ENCODE measurements at regions not wholly inside any gene's neighbourhood (a gene's known extent, or its start where the extent isn't known, plus 50 kb on each side); places are given as distances from the start of the nearest gene placed in this dataset.

DNA sequence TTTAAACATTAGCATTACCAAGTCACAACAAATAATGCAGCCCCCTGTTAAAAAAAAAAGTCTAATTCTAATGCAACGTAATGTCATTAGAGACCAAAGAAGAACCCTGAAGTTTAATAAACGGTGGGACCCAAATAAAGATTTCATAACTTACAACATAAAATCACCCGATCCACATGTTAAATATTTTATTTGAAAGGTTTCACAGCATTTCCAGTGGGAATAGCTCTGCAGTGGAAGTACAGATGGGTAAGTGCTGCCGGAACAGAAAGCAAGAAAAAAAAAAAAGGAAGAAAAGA lies 320.6 kb upstream of the ZMIZ1 start:
- no peak for TF ChIP-seq SIN3A (IDR thresholded peaks at IDR 0.05; ENCODE audit: borderline replicate concordance, insufficient read depth, low read length)
- TF ChIP-seq TAF1 (IDR thresholded peaks at IDR 0.05; ENCODE audit: borderline replicate concordance, insufficient read depth, low read length), result no peak
- TF ChIP-seq POLR2AphosphoS5 (IDR thresholded peaks at IDR 0.05; ENCODE audit: low read depth, low read length), result no peak
- no peak for TF ChIP-seq FOXP2 (optimal IDR thresholded peaks at IDR 0.05; ENCODE audit: borderline replicate concordance, extremely low read depth, extremely low read length, insufficient read depth)
- TF ChIP-seq, protein P1, sequence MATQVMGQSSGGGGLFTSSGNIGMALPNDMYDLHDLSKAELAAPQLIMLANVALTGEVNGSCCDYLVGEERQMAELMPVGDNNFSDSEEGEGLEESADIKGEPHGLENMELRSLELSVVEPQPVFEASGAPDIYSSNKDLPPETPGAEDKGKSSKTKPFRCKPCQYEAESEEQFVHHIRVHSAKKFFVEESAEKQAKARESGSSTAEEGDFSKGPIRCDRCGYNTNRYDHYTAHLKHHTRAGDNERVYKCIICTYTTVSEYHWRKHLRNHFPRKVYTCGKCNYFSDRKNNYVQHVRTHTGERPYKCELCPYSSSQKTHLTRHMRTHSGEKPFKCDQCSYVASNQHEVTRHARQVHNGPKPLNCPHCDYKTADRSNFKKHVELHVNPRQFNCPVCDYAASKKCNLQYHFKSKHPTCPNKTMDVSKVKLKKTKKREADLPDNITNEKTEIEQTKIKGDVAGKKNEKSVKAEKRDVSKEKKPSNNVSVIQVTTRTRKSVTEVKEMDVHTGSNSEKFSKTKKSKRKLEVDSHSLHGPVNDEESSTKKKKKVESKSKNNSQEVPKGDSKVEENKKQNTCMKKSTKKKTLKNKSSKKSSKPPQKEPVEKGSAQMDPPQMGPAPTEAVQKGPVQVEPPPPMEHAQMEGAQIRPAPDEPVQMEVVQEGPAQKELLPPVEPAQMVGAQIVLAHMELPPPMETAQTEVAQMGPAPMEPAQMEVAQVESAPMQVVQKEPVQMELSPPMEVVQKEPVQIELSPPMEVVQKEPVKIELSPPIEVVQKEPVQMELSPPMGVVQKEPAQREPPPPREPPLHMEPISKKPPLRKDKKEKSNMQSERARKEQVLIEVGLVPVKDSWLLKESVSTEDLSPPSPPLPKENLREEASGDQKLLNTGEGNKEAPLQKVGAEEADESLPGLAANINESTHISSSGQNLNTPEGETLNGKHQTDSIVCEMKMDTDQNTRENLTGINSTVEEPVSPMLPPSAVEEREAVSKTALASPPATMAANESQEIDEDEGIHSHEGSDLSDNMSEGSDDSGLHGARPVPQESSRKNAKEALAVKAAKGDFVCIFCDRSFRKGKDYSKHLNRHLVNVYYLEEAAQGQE (IDR thresholded peaks at IDR 0.05; ENCODE audit: insufficient read depth in 1 of 2, low read depth in 2 of 2, low read length in 2 of 2), result no peak

DNA sequence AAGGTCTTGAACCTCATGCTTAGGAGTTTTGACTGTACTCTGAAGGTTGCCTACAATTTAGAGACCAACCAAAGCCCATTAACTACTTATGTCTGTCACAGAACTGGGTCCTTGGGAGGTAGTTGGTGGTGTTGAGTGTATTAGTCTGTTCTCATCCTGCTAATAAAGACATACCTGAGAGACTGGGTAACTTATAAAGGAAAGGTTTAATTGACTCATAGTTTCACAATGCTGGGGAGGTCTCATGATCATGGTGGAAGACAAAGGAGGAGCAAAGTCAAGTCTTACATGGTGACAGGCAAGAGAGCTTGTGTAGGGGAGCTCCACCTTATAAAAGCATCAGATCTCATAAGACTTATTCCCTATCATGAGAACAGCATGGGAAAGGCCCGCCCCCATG lies 319.6 kb upstream of the ZMIZ1 start:
- no peak for TF ChIP-seq POLR2AphosphoS5 (IDR thresholded peaks at IDR 0.05; ENCODE audit: low read depth, low read length)
- TF ChIP-seq SIN3A (IDR thresholded peaks at IDR 0.05; ENCODE audit: borderline replicate concordance, insufficient read depth, low read length), result no peak
- TF ChIP-seq, protein P1 (IDR thresholded peaks at IDR 0.05; ENCODE audit: insufficient read depth in 1 of 2, low read depth in 2 of 2, low read length in 2 of 2), result no peak
- no peak for TF ChIP-seq TAF1 (IDR thresholded peaks at IDR 0.05; ENCODE audit: borderline replicate concordance, insufficient read depth, low read length)
- no peak for TF ChIP-seq FOXP2 (optimal IDR thresholded peaks at IDR 0.05; ENCODE audit: borderline replicate concordance, extremely low read depth, extremely low read length, insufficient read depth)

DNA sequence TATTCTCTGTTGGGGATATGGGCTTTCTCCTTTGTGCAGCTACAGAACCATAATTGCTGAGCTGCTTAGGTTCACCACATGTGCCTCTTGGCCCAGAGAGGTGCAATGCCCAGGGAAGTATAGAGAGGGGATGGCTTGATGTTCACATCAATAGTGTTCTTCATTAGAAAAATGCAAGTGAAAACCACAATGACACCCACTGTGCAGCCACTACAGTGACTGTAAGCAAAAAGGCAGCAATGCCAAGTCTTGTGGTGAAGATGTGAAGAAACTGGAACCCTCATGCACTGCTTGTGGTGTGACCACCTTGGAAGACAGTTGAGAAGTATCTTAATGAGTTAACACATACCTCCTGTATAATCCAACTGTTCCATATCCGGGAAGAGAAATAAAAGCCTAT lies 318.9 kb upstream of the ZMIZ1 start:
- TF ChIP-seq POLR2AphosphoS5 (IDR thresholded peaks at IDR 0.05; ENCODE audit: low read depth, low read length) (no peak), FOXP2 (optimal IDR thresholded peaks at IDR 0.05; ENCODE audit: borderline replicate concordance, extremely low read depth, extremely low read length, insufficient read depth) (no peak), TAF1 (IDR thresholded peaks at IDR 0.05; ENCODE audit: borderline replicate concordance, insufficient read depth, low read length) (no peak), SIN3A (IDR thresholded peaks at IDR 0.05; ENCODE audit: borderline replicate concordance, insufficient read depth, low read length) (no peak)
- TF ChIP-seq, protein P1 (IDR thresholded peaks at IDR 0.05; ENCODE audit: insufficient read depth in 1 of 2, low read depth in 2 of 2, low read length in 2 of 2), result no peak

DNA sequence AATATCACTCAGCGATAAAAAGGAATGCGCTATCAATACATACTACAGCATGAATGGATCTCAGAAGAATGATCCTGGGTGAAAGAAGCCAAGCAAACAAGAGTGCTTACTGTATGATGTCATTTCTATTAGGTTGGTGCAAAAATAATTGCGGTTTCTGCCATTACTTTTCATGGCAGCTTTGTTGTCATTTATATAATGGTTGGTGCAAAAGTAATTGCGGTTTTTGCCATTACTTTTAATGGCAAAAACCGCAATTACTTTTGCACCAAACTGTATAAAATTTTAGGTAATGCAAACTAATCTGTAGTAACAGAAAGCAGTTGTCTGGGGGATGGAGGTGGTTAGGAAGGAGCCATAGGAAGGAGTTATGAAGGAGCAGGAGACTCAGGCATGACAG lies 318.3 kb upstream of the ZMIZ1 start:
- TF ChIP-seq FOXP2 (optimal IDR thresholded peaks at IDR 0.05; ENCODE audit: borderline replicate concordance, extremely low read depth, extremely low read length, insufficient read depth) (no peak), SIN3A (IDR thresholded peaks at IDR 0.05; ENCODE audit: borderline replicate concordance, insufficient read depth, low read length) (no peak), TAF1 (IDR thresholded peaks at IDR 0.05; ENCODE audit: borderline replicate concordance, insufficient read depth, low read length) (no peak), POLR2AphosphoS5 (IDR thresholded peaks at IDR 0.05; ENCODE audit: low read depth, low read length) (no peak)
- TF ChIP-seq, protein P1 (IDR thresholded peaks at IDR 0.05; ENCODE audit: insufficient read depth in 1 of 2, low read depth in 2 of 2, low read length in 2 of 2), result no peak

DNA sequence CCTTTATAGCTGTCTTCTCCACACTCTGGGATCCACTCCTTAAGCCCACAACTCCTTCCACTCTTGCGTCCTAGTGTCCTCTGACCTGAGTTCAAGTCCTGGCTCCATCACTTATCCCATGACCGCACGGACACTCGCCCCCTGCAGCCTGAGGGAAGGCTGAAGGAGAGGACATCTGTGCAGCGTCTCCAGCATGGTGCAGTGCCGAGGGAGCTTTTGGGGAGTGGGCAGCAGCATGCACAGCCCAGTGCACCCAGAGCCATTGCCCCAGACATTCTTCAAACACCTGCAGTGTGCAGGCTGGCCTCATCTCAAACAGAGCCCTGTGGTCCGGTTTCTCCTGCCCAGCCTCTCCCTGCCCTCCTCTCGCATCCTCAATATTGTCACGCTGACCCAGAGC lies 317.1 kb upstream of the ZMIZ1 start:
- TF ChIP-seq TAF1 (IDR thresholded peaks at IDR 0.05; ENCODE audit: borderline replicate concordance, insufficient read depth, low read length), result no peak
- TF ChIP-seq FOXP2 (optimal IDR thresholded peaks at IDR 0.05; ENCODE audit: borderline replicate concordance, extremely low read depth, extremely low read length, insufficient read depth), result no peak
- no peak for TF ChIP-seq SIN3A (IDR thresholded peaks at IDR 0.05; ENCODE audit: borderline replicate concordance, insufficient read depth, low read length)
- TF ChIP-seq, protein P1 (IDR thresholded peaks at IDR 0.05; ENCODE audit: insufficient read depth in 1 of 2, low read depth in 2 of 2, low read length in 2 of 2), result no peak
- no peak for TF ChIP-seq POLR2AphosphoS5 (IDR thresholded peaks at IDR 0.05; ENCODE audit: low read depth, low read length)
